CD4-positive, alpha-beta T cell treated with Interleukin-2 at 100 ng/mL for 4 hours (primary cell): ENCODE measurements at regions not wholly inside any gene's neighbourhood (a gene's known extent, or its start where the extent isn't known, plus 50 kb on each side); places are given as distances from the start of the nearest gene placed in this dataset.

Experiments
- DNase-seq: peaks from one replicate; pipeline ENCODE4 v3.0.0-alpha.2; 2020; ENCODE audit warnings: low spot score

DNA sequence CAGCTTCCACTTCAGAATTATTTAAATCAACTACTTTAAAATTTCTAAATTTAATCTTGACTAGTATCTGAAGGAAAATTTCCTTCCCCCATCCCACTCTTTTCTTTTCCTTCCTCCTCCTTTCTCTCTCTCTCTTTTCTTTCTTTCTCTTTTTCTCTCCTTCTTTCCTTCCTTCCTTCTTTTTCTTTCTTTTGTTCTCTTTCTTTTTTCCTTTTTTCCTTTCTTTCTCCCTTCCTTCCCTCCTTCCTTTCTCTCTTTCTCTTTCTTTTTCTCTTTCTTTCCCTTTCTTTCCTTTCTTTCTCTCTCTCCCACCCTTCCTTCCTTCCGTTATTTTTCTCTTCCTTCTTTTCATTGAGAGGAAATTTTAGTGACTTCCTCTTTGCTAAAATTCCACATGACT lies 132.0 kb upstream of the CDH19 start:
- no peak for DNase-seq

- DNase-seq, result no peak
Measured at GRCh38 chr18:66734451-66734850, 130.6 kb upstream of the CDH19 start.

- no peak for DNase-seq
Measured at GRCh38 chr18:66731890-66732289, 128.0 kb upstream of the CDH19 start.

DNA sequence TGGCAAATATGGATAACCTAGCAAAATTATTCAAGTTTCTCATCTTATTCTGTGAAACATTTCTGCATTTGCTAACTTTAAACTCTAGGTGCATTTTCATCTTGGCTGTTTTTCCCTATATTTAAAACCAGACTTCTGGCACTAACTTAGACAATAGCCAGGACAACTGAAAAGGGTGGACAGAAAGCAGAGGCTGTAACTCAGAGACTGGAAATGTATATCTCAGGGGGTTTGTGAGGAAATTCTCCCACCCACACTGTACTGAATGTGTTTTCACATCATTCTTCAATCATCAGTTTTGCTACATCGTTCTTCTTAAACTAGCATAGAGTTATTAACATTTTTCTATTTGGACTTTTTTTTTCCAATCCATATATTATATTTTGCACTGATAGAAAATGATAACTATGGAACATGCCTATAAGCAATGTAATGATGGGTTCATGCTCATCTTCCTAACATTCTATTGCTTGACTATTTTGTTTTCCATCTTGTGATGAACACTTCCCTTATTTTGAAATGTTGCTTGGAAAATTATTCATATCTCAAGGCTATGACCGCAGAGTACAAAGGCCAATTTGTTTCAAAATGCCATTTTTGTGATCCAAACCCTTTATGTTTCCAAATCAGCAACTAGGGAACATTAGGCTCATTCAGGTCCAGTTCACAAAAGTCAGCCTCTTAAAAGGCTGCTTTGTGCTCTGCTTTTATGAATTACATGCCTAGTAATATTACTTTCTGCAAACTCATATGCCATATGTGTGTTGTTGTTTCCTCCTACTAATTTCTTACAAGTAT lies 125.8 kb upstream of the CDH19 start:
- DNase-seq, result no peak

- DNase-seq, result no peak
Measured at GRCh38 chr18:66728951-66729350, 125.1 kb upstream of the CDH19 start.

- no peak for DNase-seq
Measured at GRCh38 chr18:66727991-66728390, 124.1 kb upstream of the CDH19 start.

DNA sequence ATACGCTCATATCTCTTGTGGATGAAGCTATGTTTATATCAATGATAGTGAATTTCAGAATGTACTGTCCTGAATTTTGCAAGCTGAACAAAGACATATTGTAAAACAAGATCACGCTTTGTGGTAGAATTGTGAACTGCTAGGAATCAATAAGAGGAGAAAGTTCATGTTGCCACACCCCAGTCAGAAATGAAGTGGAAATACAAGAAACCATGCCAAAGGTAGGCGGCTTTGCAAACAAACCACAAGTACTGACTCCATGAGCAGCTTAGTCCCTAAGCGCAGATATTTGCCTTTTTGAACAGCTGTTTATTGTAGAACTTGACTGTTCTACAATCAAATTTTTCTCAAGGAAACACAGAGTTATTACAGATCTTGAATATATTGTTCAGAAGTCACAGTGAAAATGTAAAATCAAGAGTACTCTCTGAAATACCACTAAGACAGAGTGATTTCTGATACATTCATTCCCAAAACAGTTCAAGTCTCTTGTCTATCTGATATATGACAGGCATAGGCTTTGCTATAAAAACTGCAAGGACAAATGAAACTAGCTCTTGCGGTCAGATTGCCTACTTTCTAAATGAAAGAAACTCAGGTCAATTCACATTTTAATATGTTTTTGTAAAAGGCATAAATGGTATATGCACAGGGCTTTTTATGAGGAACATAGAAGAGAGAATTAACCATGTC lies 120.9 kb upstream of the CDH19 start:
- DNase-seq, result no peak

GRCh38 chr18:66722671-66723070 lies 118.8 kb upstream of the CDH19 start:
- DNase-seq, result no peak

- no peak for DNase-seq
Measured at GRCh38 chr18:66708646-66709045, 104.8 kb upstream of the CDH19 start.

- no peak for DNase-seq
Measured at GRCh38 chr18:66707473-66707872, 103.6 kb upstream of the CDH19 start.

GRCh38 chr18:66695281-66695680 lies 91.4 kb upstream of the CDH19 start:
- no peak for DNase-seq

DNA sequence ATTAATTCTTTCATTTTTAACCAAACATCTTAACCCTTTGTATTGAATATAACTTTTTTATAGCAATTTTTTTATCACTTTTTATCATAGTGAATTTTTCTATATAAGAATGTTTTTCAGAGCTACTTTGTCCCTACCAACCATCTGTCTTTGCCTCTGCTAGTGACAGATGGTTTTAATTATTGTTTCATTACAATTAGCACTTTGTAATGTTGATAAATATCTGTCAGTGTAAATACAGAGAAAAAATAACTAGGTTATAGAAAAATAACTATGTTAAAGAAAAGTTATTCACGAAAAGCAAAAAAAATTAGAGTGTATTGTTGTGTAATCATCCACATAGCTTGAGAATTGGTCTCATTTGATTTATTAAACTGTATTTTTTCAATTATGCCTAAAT lies 91.0 kb upstream of the CDH19 start:
- no peak for DNase-seq

- DNase-seq, result no peak
Measured at GRCh38 chr18:66687635-66688034, 83.7 kb upstream of the CDH19 start.

- no peak for DNase-seq
Measured at GRCh38 chr18:66682855-66683322, 79.0 kb upstream of the CDH19 start.

DNA sequence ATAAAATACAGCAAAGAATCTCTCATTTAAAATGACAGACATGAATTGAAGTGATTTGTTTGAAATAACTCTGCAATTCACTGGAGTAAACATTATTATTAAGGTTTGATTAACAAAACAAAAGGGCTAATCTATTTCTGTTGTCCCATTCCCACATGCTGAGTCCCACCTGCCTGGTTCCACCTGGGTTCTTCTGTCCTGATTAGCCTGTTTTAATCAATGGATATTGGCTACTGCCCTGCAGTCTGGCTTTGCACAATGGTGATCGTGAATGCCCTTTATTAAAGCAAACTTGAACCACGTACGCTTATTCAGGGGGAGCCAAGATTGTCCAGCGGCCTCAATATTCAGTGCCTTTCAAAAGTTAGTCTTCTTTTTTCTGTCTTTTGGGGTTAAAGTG lies 72.8 kb upstream of the CDH19 start:
- no peak for DNase-seq

- no peak for DNase-seq
Measured at GRCh38 chr18:66674286-66674685, 70.4 kb upstream of the CDH19 start.

- DNase-seq, result no peak
Measured at GRCh38 chr18:66668706-66669105, 64.8 kb upstream of the CDH19 start.

GRCh38 chr18:66662632-66663031 lies 58.7 kb upstream of the CDH19 start:
- no peak for DNase-seq

GRCh38 chr18:66655407-66655806 lies 51.5 kb upstream of the CDH19 start:
- no peak for DNase-seq
